SK-N-SH (cell line): ENCODE measurements at regions not wholly inside any gene's neighbourhood (a gene's known extent, or its start where the extent isn't known, plus 50 kb on each side); places are given as distances from the start of the nearest gene placed in this dataset.

Experiments
- CTCF ChIA-PET: fragments of 300-600, 350-600 bp; formaldehyde crosslinking; extraction: SDS; loops from one replicate; lab custom pipeline; 2021; lab: Yijun Ruan, JAX
- POLR2A ChIA-PET: fragments of 350-600 bp; sonication (Branson Sonifier 250); formaldehyde crosslinking; extraction: SDS; loops from one replicate; lab custom pipeline; 2020; ENCODE audit warnings: antibody characterized with exemption, inconsistent platforms; lab: Yijun Ruan, JAX
- DNase-seq: peaks from one replicate; pipeline ENCODE4 v3.0.0; 2012
- H2AFZ ChIP-seq: fragments of 200-600 bp; sonication (generic); 2 replicates; pipeline ENCODE4 v1.8.1; 2016; ENCODE audit warnings: antibody characterized with exemption, mild to moderate bottlenecking, low read depth
- H3F3A ChIP-seq: fragments of 200-600 bp; sonication (generic); replicated peaks from 2 replicates; pipeline ENCODE3; 2016; ENCODE audit warnings: antibody characterized with exemption, mild to moderate bottlenecking; ENCODE audit not compliant: insufficient read depth
- H3K27ac ChIP-seq, 2 experiments: fragments of 200-500 bp in 1 of 2; fragments of 200-600 bp in 1 of 2; sonication (Bioruptor generic) in 1 of 2; sonication (generic), shearing (Covaris generic) in 1 of 2; 2 replicates each; pipeline versions ENCODE4 v1.5.1 to v1.6.1; 2014 to 2016; ENCODE audit warnings: low read depth in 2 of 2, inconsistent platforms in 1 of 2, low read length in 1 of 2, mild to moderate bottlenecking in 1 of 2, mixed read lengths in 1 of 2
- H3K27me3 ChIP-seq: fragments of 200-600 bp; sonication (generic), shearing (Covaris generic); 2 replicates; pipeline ENCODE4 v1.6.1; 2016; ENCODE audit warnings: mixed run types; ENCODE audit not compliant: insufficient read depth
- H3K36me3 ChIP-seq, 2 experiments: fragments of 200-500 bp in 1 of 2; fragments of 200-600 bp in 1 of 2; sonication (Bioruptor generic) in 1 of 2; sonication (generic) in 1 of 2; replicated peaks in 1 of 2; 2 replicates each; pipeline versions ENCODE3 to v1.5.1; 2014 to 2016; ENCODE audit warnings: low read length in 1 of 2, mild to moderate bottlenecking in 1 of 2; ENCODE audit not compliant: insufficient read depth in 2 of 2, control insufficient read depth in 1 of 2
- H3K4me1 ChIP-seq, 2 experiments: fragments of 200-500 bp in 1 of 2; fragments of 200-600 bp in 1 of 2; sonication (Bioruptor generic) in 1 of 2; sonication (generic), shearing (Covaris generic) in 1 of 2; 2 replicates each; pipeline versions ENCODE4 v1.5.1 to v1.6.1; 2014 to 2016; ENCODE audit warnings: low read depth in 1 of 2, low read length in 1 of 2, mixed run types in 1 of 2; ENCODE audit not compliant: insufficient read depth in 2 of 2, control insufficient read depth in 1 of 2
- H3K4me2 ChIP-seq: fragments of 200-600 bp; sonication (generic), shearing (Covaris generic); 2 replicates; pipeline ENCODE4 v1.6.1; 2017; ENCODE audit warnings: mixed run types
- H3K4me3 ChIP-seq, 2 experiments: fragments of 200-500 bp in 1 of 2; fragments of 200-600 bp in 1 of 2; sonication (Bioruptor generic) in 1 of 2; sonication (generic), shearing (Covaris generic) in 1 of 2; 2 replicates each; pipeline versions ENCODE4 v1.5.1 to v1.8.1; 2014 to 2016; ENCODE audit warnings: low read depth in 2 of 2, inconsistent platforms in 1 of 2, low read length in 1 of 2, mild to moderate bottlenecking in 1 of 2, mixed read lengths in 1 of 2, moderate library complexity in 1 of 2
- H3K79me2 ChIP-seq: fragments of 200-600 bp; sonication (generic); 2 replicates; pipeline ENCODE4 v1.8.1; 2017; ENCODE audit warnings: mild to moderate bottlenecking; ENCODE audit not compliant: insufficient read depth
- H3K9ac ChIP-seq: fragments of 200-600 bp; sonication (generic); 2 replicates; pipeline ENCODE4 v1.6.1; 2017; ENCODE audit warnings: mixed run types
- H3K9me2 ChIP-seq: fragments of 200-600 bp; sonication (generic); 2 replicates; pipeline ENCODE4 v1.6.1; 2017; ENCODE audit warnings: mixed run types
- H3K9me3 ChIP-seq: fragments of 200-600 bp; sonication (generic); 2 replicates; pipeline ENCODE4 v1.6.1; 2017; ENCODE audit warnings: mixed run types, mild to moderate bottlenecking, moderate library complexity
- H4K20me1 ChIP-seq: fragments of 200-600 bp; sonication (generic); 2 replicates; pipeline ENCODE4 v1.6.1; 2017; ENCODE audit warnings: mild to moderate bottlenecking, mixed run types; ENCODE audit not compliant: insufficient read depth
- EP300 ChIP-seq, 2 experiments: IDR thresholded peaks; 2 replicates each; pipeline versions ENCODE4 v1.4.0 to v1.6.1; 2012; ENCODE audit warnings: borderline replicate concordance in 1 of 2, low read depth in 1 of 2, low read length in 1 of 2
- EZH2phosphoT487 ChIP-seq: fragments of 200-600 bp; sonication (generic); IDR thresholded peaks from 2 replicates; pipeline ENCODE4 v1.6.1; 2017; ENCODE audit warnings: low read depth, mixed run types, mild to moderate bottlenecking, antibody characterized with exemption, moderate library complexity, borderline replicate concordance
- FOSL2 ChIP-seq: IDR thresholded peaks from 2 replicates; pipeline ENCODE4 v1.4.0; 2012; ENCODE audit warnings: low read depth, mild to moderate bottlenecking, moderate library complexity, borderline replicate concordance
- FOXM1 ChIP-seq: IDR thresholded peaks from 2 replicates; pipeline ENCODE4 v1.4.0; 2012; ENCODE audit warnings: low read depth, mild to moderate bottlenecking
- GABPA ChIP-seq: IDR thresholded peaks from 2 replicates; pipeline ENCODE4 v1.4.0; 2012; ENCODE audit warnings: low read depth, mild to moderate bottlenecking
- GATA2 ChIP-seq: sonication (generic); formaldehyde crosslinking; IDR thresholded peaks from 2 replicates; pipeline ENCODE4 v1.5.0; 2020; ENCODE audit warnings: mild to moderate bottlenecking, missing genetic modification reagents
- IRF3 ChIP-seq: fragments of 150-350 bp; IDR thresholded peaks from 2 replicates; pipeline ENCODE4 v1.6.1; 2016; ENCODE audit warnings: mild to moderate bottlenecking, low read depth, low read length
- JUND ChIP-seq: IDR thresholded peaks from 2 replicates; pipeline ENCODE4 v1.4.0; 2012
- MAX ChIP-seq: IDR thresholded peaks from 2 replicates; pipeline ENCODE4 v1.4.0; 2012; ENCODE audit warnings: low read depth
- MXI1 ChIP-seq: IDR thresholded peaks from 2 replicates; pipeline ENCODE4 v1.6.1; 2012; ENCODE audit warnings: mild to moderate bottlenecking, low read depth, low read length, improper control_type of control experiment
- NRF1 ChIP-seq: IDR thresholded peaks from 2 replicates; pipeline ENCODE4 v1.6.1; 2012; ENCODE audit warnings: low read depth, mild to moderate bottlenecking, low read length
- PBX3 ChIP-seq: IDR thresholded peaks from 2 replicates; pipeline ENCODE4; 2012
- RAD21 ChIP-seq: IDR thresholded peaks from 2 replicates; pipeline ENCODE4 v1.6.1; 2012; ENCODE audit warnings: mild to moderate bottlenecking, low read length
- RCOR1 ChIP-seq: fragments of 150-350 bp; IDR thresholded peaks from 2 replicates; pipeline ENCODE4 v1.6.1; 2017; ENCODE audit warnings: antibody characterized with exemption, low read length
- RXRA ChIP-seq: IDR thresholded peaks from 2 replicates; pipeline ENCODE4 v1.4.0; 2012; ENCODE audit warnings: low read depth, mild to moderate bottlenecking, borderline replicate concordance
- SMC3 ChIP-seq: IDR thresholded peaks from 2 replicates; pipeline ENCODE4 v1.6.1; 2012; ENCODE audit warnings: low read depth, low read length, improper control_type of control experiment
- TCF12 ChIP-seq: IDR thresholded peaks from 2 replicates; pipeline ENCODE4 v1.4.0; 2012
- TEAD4 ChIP-seq: IDR thresholded peaks from 2 replicates; pipeline ENCODE4 v1.4.0; 2012; ENCODE audit warnings: mild to moderate bottlenecking, borderline replicate concordance; ENCODE audit not compliant: insufficient read depth
- ZBTB33 ChIP-seq: IDR thresholded peaks from 2 replicates; pipeline ENCODE4 v1.4.0; 2012; ENCODE audit warnings: low read depth, borderline replicate concordance
- WGBS: methylation state at CpG from one replicate; pipeline ENCODE4 v1.1.6; 2017; ENCODE audit warnings: low lambda C conversion rate; 5-methylcytosine and 5-hydroxymethylcytosine counted together

GRCh38 chr2:19542796-19543662, 184.6 kb upstream of the OSR1 start:
- Histone ChIP-seq H3K4me3 (no peak overlapping the region), H3K9ac (no peak overlapping the region), H3K9me2 (no peaks in the 10 kb centered on the region), H3F3A (peaks cover 10% of the 10 kb centered on the region), H3K36me3 (no peaks in the 10 kb centered on the region), H3K4me1 (peaks cover 0 to 7% of the 10 kb centered on the region in 2 experiments), H2AFZ (no peak overlapping the region), H3K9me3 (no peaks in the 10 kb centered on the region), H3K79me2 (no peaks in the 10 kb centered on the region), H3K27me3 (no peaks in the 10 kb centered on the region), H3K4me2 (no peak overlapping the region), H4K20me1 (no peaks in the 10 kb centered on the region), H3K27ac (no peak overlapping the region)
- ChIA-PET CTCF (no interaction called here), POLR2A (interaction anchor here (0.6 kb wide), 1 partner anchor 796 kb away, joined by 4 read pairs; no protein-coding TSS in a partner anchor)
- no peak for DNase-seq
- WGBS = 63% methylated on average over 8 of the region's 8 CpGs
- no peak for TF ChIP-seq JUND
- no peak for TF ChIP-seq TEAD4
- TF ChIP-seq TCF12 = no peak
- TF ChIP-seq PBX3 = no peak
- no peak for TF ChIP-seq EP300 (IDR thresholded peaks at IDR 0.05; ENCODE audit: borderline replicate concordance in 1 of 2, low read depth in 1 of 2, low read length in 1 of 2)
- TF ChIP-seq MXI1 = no peak
- TF ChIP-seq GATA2 (CRISPR knock-in tag) = no peak
- TF ChIP-seq, all 33 proteins: peak for 0

GRCh38 chr2:19541884-19542283, 183.5 kb upstream of the OSR1 start:
- POLR2A ChIA-PET = no interaction called here
- no peaks in the 10 kb centered on the region for H3K9me2 ChIP-seq
- CTCF ChIA-PET = interaction anchor here (1.0 kb wide), 1 partner anchor 118 kb away, joined by 3 read pairs; no protein-coding TSS in a partner anchor

More at GRCh38 chr2:19541884-19542283, 183.5 kb upstream of the OSR1 start:
- Histone ChIP-seq H3K9me3 (no peaks in the 10 kb centered on the region), H2AFZ (no peak overlapping the region), H3K4me3 (no peak overlapping the region), H3K4me1 (peaks cover 0 to 11% of the 10 kb centered on the region in 2 experiments), H3K27ac (no peak overlapping the region), H3K4me2 (no peak overlapping the region), H3K36me3 (no peaks in the 10 kb centered on the region), H3K9ac (no peak overlapping the region), H4K20me1 (no peaks in the 10 kb centered on the region), H3F3A (peaks cover 22% of the 10 kb centered on the region), H3K27me3 (no peaks in the 10 kb centered on the region), H3K79me2 (no peaks in the 10 kb centered on the region)
- no peak for DNase-seq
- TF ChIP-seq EZH2phosphoT487 (no peak), FOXM1 (no peak), GATA2 (CRISPR knock-in tag) (no peak), MXI1 (no peak), MAX (no peak), GABPA (no peak), TEAD4 (no peak), NRF1 (no peak), ZBTB33 (no peak), RAD21 (no peak), IRF3 (no peak), FOSL2 (no peak), SMC3 (no peak), RXRA (no peak), RCOR1 (no peak)
- 61% methylated on average over 4 of the region's 4 CpGs for WGBS
